DOHH2 (cell line): ENCODE measurements at regions not wholly inside any gene's neighbourhood (a gene's known extent, or its start where the extent isn't known, plus 50 kb on each side); places are given as distances from the start of the nearest gene placed in this dataset.

Experiments
- H3F3A ChIP-seq: fragments of 200-600 bp; sonication (generic), shearing (Covaris generic); 2 replicates; pipeline ENCODE4 v1.6.0; 2016; ENCODE audit warnings: antibody characterized with exemption, mild to moderate bottlenecking; ENCODE audit not compliant: control insufficient read depth, insufficient read depth
- H3K27ac ChIP-seq: fragments of 200-600 bp; sonication (generic); 2 replicates; pipeline ENCODE4 v1.5.1; 2014; ENCODE audit warnings: low read depth, mild to moderate bottlenecking, low read length, moderate library complexity
- H3K27me3 ChIP-seq: fragments of 200-600 bp; sonication (generic); 2 replicates; pipeline ENCODE4 v1.6.1; 2014; ENCODE audit warnings: mild to moderate bottlenecking, low read length, mixed read lengths; ENCODE audit not compliant: control insufficient read depth
- H3K36me3 ChIP-seq: fragments of 200-600 bp; sonication (generic); 2 replicates; pipeline ENCODE4 v1.6.1; 2014; ENCODE audit warnings: mild to moderate bottlenecking, low read length, moderate library complexity, mixed read lengths; ENCODE audit not compliant: control insufficient read depth
- H3K4me1 ChIP-seq: fragments of 200-600 bp; sonication (generic); 2 replicates; pipeline ENCODE4 v1.6.1; 2014; ENCODE audit warnings: mild to moderate bottlenecking, low read length, mixed read lengths; ENCODE audit not compliant: control insufficient read depth
- H3K4me2 ChIP-seq: fragments of 200-600 bp; sonication (generic); 2 replicates; pipeline ENCODE4 v1.6.0; 2014; ENCODE audit warnings: mild to moderate bottlenecking, low read length, moderate library complexity
- H3K4me3 ChIP-seq: fragments of 200-600 bp; sonication (generic); 2 replicates; pipeline ENCODE4 v1.5.1; 2014; ENCODE audit warnings: mild to moderate bottlenecking, low read length, mixed read lengths
- H3K79me2 ChIP-seq: fragments of 200-600 bp; sonication (generic); 2 replicates; pipeline ENCODE4 v1.6.1; 2014; ENCODE audit warnings: mild to moderate bottlenecking, low read length, mixed read lengths; ENCODE audit not compliant: control insufficient read depth
- H3K9me2 ChIP-seq: fragments of 200-600 bp; sonication (generic); replicated peaks from 2 replicates; pipeline ENCODE4 v1.6.1; 2014; ENCODE audit warnings: mild to moderate bottlenecking, low read length, mixed read lengths; ENCODE audit not compliant: control insufficient read depth
- H3K9me3 ChIP-seq: fragments of 200-600 bp; sonication (generic); 2 replicates; pipeline ENCODE4 v1.6.1; 2014; ENCODE audit warnings: antibody characterized with exemption, low read length, mixed read lengths; ENCODE audit not compliant: control insufficient read depth, insufficient read depth
- H4K20me1 ChIP-seq: fragments of 200-600 bp; sonication (generic); 2 replicates; pipeline ENCODE4 v1.6.0; 2014; ENCODE audit warnings: low read depth, mild to moderate bottlenecking, antibody characterized with exemption, low read length, moderate library complexity; ENCODE audit not compliant: control insufficient read depth, insufficient read depth
- CTCF ChIP-seq: fragments of 200-600 bp; sonication (generic); IDR thresholded peaks from one replicate; pipeline ENCODE4 v1.5.1; 2014; ENCODE audit warnings: antibody characterized with exemption, mild to moderate bottlenecking, low read depth, low read length; ENCODE audit not compliant: poor library complexity, severe bottlenecking
- EZH2phosphoT487 ChIP-seq: fragments of 200-600 bp; sonication (generic); IDR thresholded peaks from 2 replicates; pipeline ENCODE4 v1.6.1; 2017; ENCODE audit warnings: borderline replicate concordance, mild to moderate bottlenecking, antibody characterized with exemption, low read length, moderate library complexity, mixed read lengths

- no peaks in the 10 kb centered on the region for H3K4me1 ChIP-seq
- H3K79me2 ChIP-seq: no peaks in the 10 kb centered on the region
- H3F3A ChIP-seq: no peaks in the 10 kb centered on the region
- no peak overlapping the region for H3K4me3 ChIP-seq
- H3K36me3 ChIP-seq: no peaks in the 10 kb centered on the region
- H3K27ac ChIP-seq: no peak overlapping the region
- H3K4me2 ChIP-seq: no peak overlapping the region
- no peak for TF ChIP-seq CTCF
- TF ChIP-seq EZH2phosphoT487: no peak
- H3K27me3 ChIP-seq: no peaks in the 10 kb centered on the region
- H4K20me1 ChIP-seq: no peaks in the 10 kb centered on the region
- no peaks in the 10 kb centered on the region for H3K9me2 ChIP-seq
- H3K9me3 ChIP-seq: peaks cover 4% of the 10 kb centered on the region
Observed at GRCh38 chr21:20728691-20729090, 269.5 kb upstream of the NCAM2 start.

- no peaks in the 10 kb centered on the region for H3K36me3 ChIP-seq
- no peaks in the 10 kb centered on the region for H3F3A ChIP-seq
- H3K79me2 ChIP-seq: no peaks in the 10 kb centered on the region
- H3K9me3 ChIP-seq: peaks cover 8% of the 10 kb centered on the region
- H4K20me1 ChIP-seq: no peaks in the 10 kb centered on the region
- H3K27me3 ChIP-seq: no peaks in the 10 kb centered on the region
- TF ChIP-seq CTCF: no peak
- TF ChIP-seq EZH2phosphoT487: no peak
- no peak overlapping the region for H3K27ac ChIP-seq
- no peaks in the 10 kb centered on the region for H3K9me2 ChIP-seq
- no peaks in the 10 kb centered on the region for H3K4me1 ChIP-seq
- H3K4me3 ChIP-seq: no peak overlapping the region
- H3K4me2 ChIP-seq: no peak overlapping the region
Observed at GRCh38 chr21:20729376-20729775, 268.8 kb upstream of the NCAM2 start.

GRCh38 chr21:20730441-20730840, 267.8 kb upstream of the NCAM2 start:
- H3K27ac ChIP-seq: no peak overlapping the region
- H3K27me3 ChIP-seq: no peaks in the 10 kb centered on the region
- no peaks in the 10 kb centered on the region for H3K4me1 ChIP-seq
- H3F3A ChIP-seq: no peaks in the 10 kb centered on the region
- TF ChIP-seq EZH2phosphoT487 (no peak), CTCF (no peak)
- H3K4me3 ChIP-seq: no peak overlapping the region
- peaks cover 8% of the 10 kb centered on the region for H3K9me3 ChIP-seq
- no peaks in the 10 kb centered on the region for H4K20me1 ChIP-seq
- no peaks in the 10 kb centered on the region for H3K9me2 ChIP-seq
- H3K4me2 ChIP-seq: no peak overlapping the region
- H3K79me2 ChIP-seq: no peaks in the 10 kb centered on the region
- H3K36me3 ChIP-seq: no peaks in the 10 kb centered on the region

GRCh38 chr21:20735257-20735656, 263.0 kb upstream of the NCAM2 start:
- H3K79me2 ChIP-seq: no peaks in the 10 kb centered on the region
- no peaks in the 10 kb centered on the region for H3K36me3 ChIP-seq
- no peaks in the 10 kb centered on the region for H3K4me1 ChIP-seq
- no peak overlapping the region for H3K27ac ChIP-seq
- no peak overlapping the region for H3K4me3 ChIP-seq
- TF ChIP-seq CTCF: no peak
- TF ChIP-seq EZH2phosphoT487: no peak
- H3K9me3 ChIP-seq: peaks cover 11% of the 10 kb centered on the region
- H3F3A ChIP-seq: no peaks in the 10 kb centered on the region
- no peaks in the 10 kb centered on the region for H4K20me1 ChIP-seq
- no peaks in the 10 kb centered on the region for H3K27me3 ChIP-seq
- no peak overlapping the region for H3K4me2 ChIP-seq
- no peaks in the 10 kb centered on the region for H3K9me2 ChIP-seq
